ENCODE measurements at regions not wholly inside any gene's neighbourhood (a gene's known extent, or its start where the extent isn't known, plus 50 kb on each side); places are given as distances from the start of the nearest gene placed in this dataset.

DNA sequence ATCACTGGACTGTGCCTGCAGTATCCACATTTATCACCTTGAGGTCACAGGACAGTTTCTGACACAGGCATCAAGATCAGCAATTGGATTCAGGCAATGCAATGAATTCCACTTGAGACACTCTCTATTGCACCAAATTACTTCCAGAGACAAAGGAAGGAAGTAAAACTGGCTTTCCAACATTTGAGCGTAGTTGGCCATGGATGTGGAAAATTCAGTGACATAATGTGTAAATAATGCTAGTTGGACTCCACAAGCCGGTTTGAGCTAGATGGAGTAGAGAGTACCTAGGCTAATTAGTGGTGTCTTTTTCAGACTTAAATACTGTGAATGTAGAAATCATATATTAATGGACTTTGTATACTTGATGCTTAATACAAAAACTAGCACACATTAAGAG is 168.3 kb upstream of the SYT1 start:
- DNase-seq (ENCODE audit: low spot score) = no peak

DNA sequence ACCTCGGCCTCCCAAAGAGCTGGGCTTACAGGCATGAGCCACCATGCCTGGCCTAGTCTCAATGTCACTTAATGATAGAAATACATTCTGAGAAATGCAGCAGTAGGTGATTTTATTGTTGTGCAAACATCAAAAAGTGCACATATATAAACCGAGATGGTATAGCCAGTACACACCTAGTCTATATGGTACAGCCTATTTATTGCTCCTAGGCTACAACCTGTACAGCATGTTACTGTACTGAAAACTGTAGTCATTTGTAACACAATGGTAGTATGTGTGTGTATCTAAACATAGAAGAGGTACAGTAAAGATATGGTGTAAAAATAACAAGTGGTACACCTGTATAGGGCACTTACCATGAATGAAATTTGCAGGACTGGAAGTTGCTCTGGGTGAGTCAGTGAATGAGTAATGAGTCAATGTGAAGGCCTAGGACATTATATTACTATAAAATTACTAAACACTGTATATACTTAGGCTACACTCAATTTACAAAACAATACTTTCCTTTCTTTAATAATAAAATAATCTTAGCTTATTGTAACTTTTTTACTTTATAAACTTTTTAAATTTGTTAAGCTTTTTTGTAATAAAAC is 166.7 kb upstream of the SYT1 start:
- peak; percentile 42 for DNase-seq (ENCODE audit: low spot score)

DNA sequence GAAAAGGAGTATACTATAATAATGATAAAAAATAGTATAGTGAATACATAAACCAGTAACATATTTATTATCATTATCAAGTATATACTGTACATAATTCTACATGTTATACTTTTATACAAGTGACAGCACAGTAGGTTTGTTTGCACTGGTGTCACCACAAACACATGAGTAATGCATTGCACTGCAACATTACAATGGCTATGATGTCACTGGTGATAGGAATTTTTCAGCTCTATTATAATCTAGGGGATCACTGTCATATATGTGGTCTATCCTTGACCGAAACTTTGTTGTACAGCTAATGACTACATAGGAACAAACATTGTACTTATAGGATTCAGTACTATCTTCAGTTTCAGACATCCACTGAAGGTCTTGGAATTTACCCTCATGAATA is 165.8 kb upstream of the SYT1 start:
- DNase-seq (ENCODE audit: low spot score) = peak; percentile 58

DNA sequence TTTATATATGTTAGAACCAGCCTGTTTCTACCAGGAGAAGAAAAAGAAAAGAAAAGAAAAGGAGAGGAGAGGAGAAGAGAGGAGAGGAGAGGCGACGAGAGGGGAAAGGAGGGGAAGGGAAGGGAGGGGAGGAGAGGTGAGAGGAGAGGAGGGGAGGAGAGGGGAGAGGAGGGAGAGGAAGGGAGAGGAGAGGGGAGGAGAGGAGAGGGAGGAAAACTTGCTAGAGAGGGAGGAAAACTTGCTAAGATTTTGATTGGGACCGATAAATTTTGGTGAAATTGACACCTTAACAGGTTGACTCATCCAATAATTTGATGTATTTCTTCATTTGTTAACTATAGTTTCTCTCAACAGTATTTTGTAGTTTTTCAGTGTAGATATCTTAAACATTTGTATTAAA is 164.0 kb upstream of the SYT1 start:
- no peak for DNase-seq (ENCODE audit: low spot score)

DNA sequence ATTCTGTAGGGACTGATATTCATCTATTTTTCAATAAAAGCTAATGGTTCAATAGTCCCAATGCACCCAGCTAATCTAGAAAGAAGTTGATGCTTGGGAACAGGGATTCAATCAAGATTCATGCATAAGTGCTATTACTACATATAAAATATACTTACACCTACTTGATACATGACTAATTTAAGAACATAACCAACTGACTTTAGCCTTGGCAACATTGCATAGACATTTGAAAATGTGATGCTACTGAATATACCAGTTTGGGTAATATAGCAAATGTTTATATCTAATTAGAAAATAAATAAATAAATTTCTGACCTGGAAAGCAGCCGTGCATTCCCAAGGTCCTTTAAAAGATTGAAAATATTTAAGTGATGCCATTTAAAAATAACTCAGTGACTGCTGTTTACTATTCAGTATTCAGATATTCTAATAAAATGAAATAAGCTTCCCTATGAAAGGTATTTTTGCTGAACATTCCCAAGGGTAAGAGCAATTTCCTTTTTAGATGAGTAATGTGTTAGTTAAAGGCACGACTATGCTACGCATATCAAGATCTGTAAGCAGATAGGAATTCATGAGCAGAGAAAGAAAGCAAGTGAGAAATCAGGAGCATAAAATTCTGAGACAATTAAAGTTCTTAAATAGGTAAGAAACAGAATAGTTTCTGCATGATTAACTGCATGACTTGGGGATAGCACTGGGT is 160.6 kb upstream of the SYT1 start:
- peak; percentile 88 for DNase-seq (ENCODE audit: low spot score)

DNA sequence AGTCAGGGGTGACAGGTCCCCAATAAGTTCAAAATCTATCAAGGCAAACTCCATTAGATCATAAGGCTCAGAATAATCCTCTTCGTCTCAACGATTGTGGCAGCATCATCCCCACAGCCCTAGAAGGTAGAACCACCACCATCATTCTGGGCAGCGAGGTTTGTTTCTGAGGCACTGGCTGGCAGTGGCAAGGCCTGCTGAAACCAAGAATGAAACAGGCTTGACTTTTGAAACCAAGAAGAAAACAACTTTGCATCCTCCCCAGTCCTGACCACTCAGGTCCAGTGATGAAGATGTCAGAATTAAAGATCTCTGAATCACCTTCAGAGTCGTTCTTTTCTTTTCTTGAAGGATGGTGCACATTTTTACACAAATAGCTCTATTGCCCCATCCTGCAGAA is 152.6 kb upstream of the SYT1 start:
- DNase-seq (ENCODE audit: low spot score) = no peak

DNA sequence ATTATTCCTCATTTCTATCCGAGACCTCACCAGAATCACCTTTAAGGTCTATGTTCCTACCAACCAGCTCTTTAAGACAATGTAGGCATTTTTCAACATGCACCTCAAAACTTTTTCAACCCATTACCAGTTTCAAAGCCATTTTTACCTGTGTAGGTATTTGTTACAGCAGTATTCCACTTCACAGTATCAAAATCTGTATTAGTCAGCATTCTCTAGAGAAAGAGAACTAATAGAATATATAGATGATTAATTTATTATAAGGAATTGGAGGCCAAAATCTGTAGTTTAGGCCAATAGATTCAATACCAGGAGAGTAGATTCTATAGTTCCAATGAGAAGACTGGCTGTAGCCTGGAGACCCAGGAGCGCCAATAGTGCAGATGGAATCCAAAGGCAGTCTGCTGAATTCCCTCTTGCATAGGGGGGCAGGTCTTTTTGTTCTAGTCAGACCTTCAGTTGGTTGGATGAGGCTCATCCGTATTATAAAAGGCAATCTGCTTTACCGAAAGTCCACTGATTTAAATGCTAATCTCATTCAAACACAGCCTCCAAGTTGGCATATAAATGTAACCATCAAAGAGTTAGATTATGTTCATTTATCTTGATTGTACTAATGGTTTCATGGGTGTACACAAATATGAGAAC is 151.6 kb upstream of the SYT1 start:
- no peak for DNase-seq (ENCODE audit: low spot score)

DNA sequence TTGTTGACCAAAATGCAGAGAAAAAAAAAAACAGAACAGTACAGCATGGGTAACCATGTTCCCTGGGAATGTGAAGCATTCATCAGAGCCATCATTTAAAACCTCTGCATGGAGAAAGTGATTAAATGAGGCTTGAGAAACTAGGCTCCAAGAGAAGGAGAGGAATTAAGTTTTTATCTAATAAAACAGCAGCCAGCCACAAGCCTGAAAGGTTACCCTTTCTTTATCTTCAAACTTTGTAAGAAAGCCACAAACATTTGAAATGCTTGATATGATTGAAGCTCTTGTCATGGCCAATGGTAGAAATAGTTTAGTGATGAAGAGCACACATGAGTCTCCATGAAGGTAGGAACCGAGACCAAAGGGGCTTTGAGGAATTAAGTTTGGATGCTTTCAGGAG is 144.9 kb upstream of the SYT1 start:
- no peak for DNase-seq (ENCODE audit: low spot score)

DNA sequence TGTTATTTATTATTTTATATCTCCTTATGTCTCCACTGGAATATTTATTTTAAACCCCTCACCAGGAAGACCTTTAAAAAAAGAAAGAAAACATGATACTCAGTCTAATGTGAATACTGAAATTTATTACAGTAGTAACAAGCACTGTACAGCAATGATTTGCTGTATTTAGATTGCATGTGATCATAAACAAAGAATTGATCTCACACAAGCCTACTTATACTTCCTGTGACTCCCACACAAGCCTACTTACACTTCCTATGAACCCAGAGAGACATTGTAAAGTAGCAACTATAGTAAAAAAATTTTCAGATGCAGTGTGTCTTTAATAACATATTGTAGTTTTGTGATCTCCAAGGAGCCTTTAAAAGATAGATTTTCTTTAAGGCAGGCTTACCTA is 142.7 kb upstream of the SYT1 start:
- DNase-seq (ENCODE audit: low spot score) = no peak

DNA sequence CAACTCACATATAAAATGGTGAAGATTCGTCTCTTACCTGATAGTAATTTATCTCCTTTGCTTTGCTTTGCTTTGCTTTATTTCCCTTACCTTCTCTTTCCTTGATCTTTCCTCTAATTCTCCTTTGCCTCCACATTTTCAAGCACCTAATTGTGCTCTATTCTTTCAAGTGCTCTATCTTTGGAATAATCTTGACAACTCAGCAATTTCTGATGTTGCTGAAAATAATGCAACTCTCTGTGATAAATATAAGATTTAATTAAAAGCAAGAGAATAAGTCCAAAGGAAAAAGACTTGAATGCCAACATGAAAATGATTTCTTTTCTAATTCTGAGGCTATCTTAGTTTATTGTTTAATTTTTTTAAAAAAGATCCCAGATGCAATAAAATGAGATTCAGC is 139.5 kb upstream of the SYT1 start:
- no peak for DNase-seq (ENCODE audit: low spot score)

DNA sequence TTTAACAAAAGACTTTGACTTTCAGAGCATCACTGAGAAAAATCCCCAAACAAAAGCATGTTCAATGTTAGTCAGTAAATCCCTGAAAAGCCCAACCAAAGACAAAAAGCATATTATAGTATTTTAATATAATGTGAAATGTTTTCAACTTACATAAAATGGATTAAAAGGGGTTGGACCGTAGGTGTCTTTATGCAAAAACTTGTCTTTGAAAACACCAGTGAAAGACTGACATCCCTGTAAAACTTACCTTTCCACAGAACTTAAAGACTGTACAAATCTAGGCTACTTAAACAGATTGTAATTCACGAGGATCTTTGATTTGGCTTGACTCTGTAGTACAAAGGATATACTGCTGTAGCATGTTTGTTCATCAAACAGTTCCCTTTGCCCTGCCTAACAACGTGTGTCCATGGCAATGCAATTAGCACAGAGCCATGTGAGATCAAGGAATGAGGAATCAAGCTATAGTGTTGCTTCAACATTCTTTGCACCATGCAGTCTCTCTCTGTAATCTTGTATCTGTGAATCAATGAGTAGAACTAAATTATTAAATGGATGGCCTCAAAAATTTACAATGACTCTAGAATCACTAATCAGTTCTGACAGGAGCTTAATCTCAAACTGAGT is 138.5 kb upstream of the SYT1 start:
- no peak for DNase-seq (ENCODE audit: low spot score)

DNA sequence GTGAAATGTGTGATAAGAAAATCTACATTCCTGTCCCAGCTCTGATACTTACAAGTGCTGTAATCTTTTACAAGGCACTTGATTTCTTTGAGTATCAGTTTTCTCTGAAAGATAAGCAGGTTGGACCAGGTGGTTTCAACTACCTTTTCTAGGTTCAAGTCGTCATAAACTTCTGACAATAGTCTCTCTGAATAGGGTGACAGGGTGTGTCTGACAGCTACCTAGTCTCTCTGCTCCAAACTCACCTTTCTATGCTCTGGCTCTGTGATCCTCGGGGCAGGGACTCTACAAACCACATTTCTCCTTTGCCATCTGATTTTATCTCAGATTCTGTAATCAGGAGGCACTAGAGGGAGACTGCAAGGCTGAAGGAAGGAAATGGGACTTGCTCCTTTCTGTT is 137.7 kb upstream of the SYT1 start:
- DNase-seq (ENCODE audit: low spot score) = no peak

DNA sequence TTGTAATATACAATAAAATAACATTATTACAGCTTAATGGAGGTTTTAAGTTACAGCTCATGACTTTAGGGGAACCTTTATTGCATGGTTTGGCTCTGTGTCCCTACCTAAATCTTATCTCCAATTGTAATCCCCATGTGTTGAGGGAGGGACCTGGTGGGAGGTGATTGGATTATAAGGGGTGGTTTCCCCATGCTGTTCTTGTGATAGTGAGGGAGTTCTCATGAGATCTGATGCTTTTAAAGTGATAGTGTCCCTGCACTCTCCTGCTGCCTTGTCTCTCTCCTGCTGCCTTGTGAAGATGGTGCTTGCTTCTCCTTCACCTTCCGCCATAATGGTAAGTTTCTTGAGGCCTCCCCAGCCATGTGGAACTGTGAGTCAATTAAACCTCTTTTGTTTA is 132.1 kb upstream of the SYT1 start:
- no peak for DNase-seq (ENCODE audit: low spot score)

DNA sequence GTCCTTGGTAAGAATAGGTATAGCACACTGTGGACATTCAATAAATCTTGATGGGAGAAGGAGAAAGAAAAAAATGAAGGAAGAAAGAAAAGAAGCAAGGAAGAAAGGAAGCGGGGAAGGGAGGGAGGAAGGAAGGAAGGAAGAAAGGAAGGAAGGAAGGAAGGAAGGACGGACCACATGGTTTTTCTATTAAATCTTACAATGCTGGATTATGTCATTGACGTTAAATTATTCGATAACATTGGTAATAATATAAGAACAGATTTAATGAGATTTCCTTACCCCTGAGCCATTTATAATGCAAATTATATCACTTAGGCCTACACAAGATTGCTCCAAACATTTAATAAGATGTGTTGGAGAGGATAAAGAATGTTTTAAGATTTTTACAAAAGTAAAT is 124.9 kb upstream of the SYT1 start:
- DNase-seq (ENCODE audit: low spot score) = no peak

DNA sequence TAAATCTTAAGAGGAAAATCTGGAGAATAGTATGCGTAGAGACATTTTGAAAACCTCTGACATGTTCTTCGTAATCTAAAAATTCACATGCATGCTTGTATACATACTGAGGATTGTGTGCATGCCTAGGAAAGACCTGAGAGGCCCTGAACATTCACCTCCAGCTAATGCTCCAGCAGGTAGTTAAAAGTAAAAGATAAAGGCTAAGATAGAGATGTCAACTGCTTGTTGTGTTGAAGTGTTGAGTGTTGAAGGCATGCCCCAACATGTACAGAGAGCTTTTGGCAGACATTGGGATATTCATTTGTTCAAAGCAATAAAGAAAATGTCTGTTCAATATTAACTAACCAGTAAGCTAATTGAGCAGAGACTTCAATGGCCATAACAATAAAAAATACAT is 118.6 kb upstream of the SYT1 start:
- no peak for DNase-seq (ENCODE audit: low spot score)

DNA sequence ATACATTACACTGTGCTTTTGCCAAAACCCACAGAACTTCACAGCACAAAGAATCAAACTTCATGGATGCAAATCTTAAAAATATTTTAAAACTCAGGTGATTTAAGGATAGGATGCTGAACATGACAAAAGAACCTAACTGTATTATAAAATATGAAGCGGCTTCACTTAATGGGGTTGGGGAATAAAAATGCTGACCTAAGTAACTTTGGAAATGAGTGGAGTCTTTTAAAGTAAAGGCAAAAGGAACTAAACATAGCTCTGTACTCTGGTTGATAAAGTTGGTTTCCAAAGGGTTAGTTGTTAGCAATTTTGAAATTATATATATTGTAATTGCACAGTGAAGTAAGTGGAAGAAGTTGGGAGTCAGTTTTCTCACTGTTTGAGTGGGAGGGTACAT is 111.5 kb upstream of the SYT1 start:
- no peak for DNase-seq (ENCODE audit: low spot score)

DNA sequence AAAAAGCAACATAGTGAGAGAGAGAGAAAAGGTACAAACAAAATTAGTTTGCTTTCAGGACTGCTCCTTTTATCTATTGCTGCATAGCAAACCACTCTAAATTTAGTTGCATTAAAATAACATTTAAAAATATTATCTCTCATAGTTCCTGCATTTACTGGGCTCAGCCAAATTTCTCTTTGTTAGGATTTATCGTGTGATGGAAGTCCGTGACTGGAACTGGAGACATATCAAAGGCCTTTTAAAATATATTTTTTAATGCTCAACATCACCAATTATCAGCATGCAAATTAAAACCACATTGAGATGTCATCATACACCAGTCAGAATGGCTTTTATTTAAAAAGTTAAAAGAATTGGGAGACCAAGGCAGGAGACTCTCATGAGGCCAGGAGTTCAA is 107.6 kb upstream of the SYT1 start:
- no peak for DNase-seq (ENCODE audit: low spot score)

DNA sequence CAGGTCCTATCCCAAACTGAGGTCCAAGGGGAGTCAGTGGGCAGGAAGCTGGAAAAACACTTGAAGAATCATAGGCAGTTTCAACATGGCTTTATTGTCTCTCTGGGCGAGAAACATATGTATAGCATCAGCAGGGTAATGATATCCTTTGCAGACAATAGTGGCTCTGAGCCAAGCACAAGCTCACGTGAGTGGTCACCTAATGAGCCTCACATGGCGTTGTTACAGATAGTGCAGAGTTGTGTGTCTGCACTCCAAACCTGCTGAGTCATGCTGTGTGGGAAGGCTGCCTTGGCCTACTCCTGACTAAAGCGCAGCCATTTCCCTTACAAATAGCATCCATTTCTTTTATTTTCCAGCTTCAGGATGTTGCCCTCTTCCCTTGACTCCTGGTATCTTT is 105.2 kb upstream of the SYT1 start:
- peak; percentile 39 for DNase-seq (ENCODE audit: low spot score)

DNA sequence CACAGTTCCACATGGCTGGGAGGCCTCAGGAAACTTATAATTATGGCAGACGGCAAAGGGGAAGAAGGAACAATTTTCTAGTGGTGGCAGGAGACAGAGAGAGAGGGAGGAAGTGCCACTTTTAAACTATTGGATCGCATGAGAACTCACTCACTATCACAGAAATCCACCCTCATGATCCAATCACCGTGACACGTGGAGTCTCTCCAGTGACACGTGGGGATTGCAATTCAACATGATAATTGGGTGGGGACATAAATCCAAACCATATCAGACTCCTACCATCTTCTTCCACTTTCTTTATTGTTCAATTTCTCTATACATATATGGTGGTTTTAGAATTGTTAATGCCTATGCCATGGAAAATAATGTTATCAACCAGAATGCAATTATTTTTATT is 103.7 kb upstream of the SYT1 start:
- no peak for DNase-seq (ENCODE audit: low spot score)

DNA sequence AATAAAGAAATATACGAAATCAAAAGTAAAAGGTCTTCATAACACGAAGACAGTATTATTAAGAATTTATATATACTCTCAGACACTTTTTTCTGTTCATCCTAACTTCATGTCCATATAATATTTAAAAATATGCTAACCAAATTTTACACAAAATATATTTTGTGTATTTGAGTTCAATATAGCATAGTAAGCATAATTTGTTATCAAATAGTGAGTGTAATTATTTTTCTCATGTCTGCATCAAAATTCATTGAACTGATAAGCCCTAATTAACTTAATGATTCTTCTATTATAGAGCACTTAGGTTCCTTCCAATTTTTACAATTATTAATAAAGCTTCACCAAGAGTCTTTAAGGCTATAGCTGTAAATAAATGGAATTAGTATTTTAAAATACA is 99.7 kb upstream of the SYT1 start:
- no peak for DNase-seq (ENCODE audit: low spot score)

DNA sequence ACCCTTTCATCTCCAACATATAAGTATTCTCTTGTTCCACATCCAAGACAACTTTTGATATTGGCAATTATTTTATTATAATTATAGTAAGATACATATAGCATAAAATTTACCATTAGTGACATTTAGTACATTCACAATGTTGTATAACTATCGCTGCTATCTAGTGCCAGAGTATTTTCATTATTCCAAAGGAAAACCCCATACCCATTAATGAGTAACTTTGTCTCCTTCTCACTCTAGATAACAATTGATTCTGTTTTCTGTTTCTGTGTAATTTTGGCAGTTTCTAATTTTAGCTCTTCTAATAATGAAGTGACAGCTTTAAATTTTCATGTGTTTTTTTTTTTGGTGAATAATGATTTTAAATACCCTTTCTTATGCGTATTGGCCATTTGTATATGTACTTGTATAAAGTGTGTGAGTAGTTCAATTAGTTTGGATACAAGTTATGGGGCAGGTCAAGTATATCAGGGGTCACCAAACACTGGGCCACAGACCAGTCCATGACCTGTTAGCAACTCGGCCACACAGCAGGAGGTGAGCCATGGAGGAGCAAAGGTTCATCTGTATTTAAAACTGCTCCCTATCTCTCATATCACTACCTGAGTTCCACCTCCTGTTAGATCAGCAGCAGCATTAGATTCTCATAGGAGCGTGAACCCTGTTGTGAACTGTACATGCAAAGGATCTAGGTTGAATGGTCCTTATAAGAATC is 97.2 kb upstream of the SYT1 start:
- no peak for DNase-seq (ENCODE audit: low spot score)

DNA sequence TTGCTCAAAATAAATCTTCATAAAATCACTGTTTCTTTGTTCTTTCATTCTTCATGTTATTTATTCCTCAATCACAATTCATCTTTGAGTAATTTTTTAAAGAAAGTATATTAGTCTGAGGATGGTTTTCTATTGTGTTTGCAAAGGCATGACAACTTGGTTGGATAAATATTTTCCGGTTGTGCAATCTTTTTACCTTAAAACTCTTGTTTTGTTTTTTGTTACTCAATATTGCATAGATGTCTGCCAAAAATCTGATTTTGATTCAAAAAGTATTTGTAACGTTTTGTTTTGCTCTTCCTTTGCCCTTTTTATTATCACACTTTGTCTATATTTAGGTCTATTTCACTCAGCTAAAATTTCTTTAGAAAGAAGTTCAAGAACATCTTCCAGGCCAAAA is 86.2 kb upstream of the SYT1 start:
- DNase-seq (ENCODE audit: low spot score) = no peak

DNA sequence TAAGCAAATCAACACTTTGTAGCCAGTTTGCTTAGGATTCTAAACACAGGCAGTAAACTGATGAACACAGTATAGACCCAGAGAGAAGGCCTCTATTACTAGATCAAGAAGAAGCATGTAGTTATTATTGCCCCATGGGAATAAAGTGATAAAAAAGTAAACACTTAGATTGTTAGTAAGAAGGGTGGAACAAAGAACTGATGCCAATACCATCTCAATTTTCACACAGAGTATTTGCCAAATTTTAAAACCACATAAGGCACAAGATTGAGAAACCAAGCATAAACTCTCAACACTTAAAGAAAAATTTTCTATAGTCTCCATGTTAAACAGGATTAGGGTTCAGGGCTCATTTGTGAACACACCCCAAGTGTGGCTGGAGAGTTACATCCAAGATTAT is 77.0 kb upstream of the SYT1 start:
- no peak for DNase-seq (ENCODE audit: low spot score)

Data from A172 (cell line).